ENCODE measurements at regions not wholly inside any gene's neighbourhood (a gene's known extent, or its start where the extent isn't known, plus 50 kb on each side); places are given as distances from the start of the nearest gene placed in this dataset.

DNA sequence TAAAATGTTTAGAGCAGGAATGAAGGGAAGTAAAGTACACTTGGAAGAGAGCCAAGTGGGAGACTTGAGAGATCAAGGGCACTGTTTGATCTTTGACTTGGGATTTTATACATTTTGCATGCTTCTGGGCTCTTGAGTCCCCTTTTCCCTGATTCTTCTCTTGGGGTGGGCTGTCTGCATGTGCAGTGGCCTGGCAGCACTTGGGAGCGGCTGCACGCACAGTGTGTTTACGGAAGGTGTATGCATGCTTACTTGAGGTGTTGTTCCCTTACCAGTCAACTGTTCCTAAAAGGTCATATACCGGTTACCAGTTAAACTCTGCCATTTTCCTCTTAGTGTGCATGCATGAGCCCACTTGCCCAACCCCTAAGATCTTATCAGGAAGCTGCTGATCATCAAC, 377.7 kb downstream of the CYLC2 start:
- TF ChIP-seq, protein P1, sequence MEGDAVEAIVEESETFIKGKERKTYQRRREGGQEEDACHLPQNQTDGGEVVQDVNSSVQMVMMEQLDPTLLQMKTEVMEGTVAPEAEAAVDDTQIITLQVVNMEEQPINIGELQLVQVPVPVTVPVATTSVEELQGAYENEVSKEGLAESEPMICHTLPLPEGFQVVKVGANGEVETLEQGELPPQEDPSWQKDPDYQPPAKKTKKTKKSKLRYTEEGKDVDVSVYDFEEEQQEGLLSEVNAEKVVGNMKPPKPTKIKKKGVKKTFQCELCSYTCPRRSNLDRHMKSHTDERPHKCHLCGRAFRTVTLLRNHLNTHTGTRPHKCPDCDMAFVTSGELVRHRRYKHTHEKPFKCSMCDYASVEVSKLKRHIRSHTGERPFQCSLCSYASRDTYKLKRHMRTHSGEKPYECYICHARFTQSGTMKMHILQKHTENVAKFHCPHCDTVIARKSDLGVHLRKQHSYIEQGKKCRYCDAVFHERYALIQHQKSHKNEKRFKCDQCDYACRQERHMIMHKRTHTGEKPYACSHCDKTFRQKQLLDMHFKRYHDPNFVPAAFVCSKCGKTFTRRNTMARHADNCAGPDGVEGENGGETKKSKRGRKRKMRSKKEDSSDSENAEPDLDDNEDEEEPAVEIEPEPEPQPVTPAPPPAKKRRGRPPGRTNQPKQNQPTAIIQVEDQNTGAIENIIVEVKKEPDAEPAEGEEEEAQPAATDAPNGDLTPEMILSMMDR (IDR thresholded peaks at IDR 0.05): no peak
- no peak for TF ChIP-seq POLR2A (IDR thresholded peaks at IDR 0.05)

Measured in adrenal gland (tissue), 5 donors.